ENCODE measurements at regions not wholly inside any gene's neighbourhood (a gene's known extent, or its start where the extent isn't known, plus 50 kb on each side); places are given as distances from the start of the nearest gene placed in this dataset.

DNA sequence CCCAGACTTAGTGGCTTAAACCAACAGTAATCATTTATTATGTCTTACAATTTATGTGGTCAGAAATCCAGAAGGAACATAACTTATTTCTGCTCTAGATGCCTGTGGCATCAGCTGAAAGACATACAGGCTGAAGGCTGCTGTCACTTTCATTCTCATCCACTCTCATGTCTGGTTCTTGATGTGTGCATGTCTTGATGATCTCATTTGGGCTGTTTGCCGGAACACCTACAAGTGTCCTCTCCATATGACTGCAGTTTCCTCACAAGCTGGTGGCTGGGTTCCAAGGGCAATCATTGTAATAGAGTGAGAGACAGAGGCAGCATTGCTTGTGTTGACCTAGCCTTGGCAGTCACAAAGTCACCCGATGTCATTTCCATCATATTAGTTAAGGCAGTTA is 1375.9 kb upstream of the RAG2 start:
- TF ChIP-seq CTCF (IDR thresholded peaks at IDR 0.05) (no peak), RAD21 (conservative IDR thresholded peaks at IDR 0.05 in 1 of 2, IDR thresholded peaks at IDR 0.05 in 1 of 2) (no peak), RFX5 (IDR thresholded peaks at IDR 0.05) (no peak)
- TF ChIP-seq, protein P1, sequence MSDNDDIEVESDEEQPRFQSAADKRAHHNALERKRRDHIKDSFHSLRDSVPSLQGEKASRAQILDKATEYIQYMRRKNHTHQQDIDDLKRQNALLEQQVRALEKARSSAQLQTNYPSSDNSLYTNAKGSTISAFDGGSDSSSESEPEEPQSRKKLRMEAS (IDR thresholded peaks at IDR 0.05), result no peak
